GM23338 (cell line): ENCODE measurements at regions not wholly inside any gene's neighbourhood (a gene's known extent, or its start where the extent isn't known, plus 50 kb on each side); places are given as distances from the start of the nearest gene placed in this dataset.

Source experiments
- ATAC-seq: fragments of 200-7000 bp; cut with Tn5 transposase; 3 replicates; pipeline ENCODE4 v1.9.1; 2020
- DNase-seq: peaks from one replicate; pipeline ENCODE4 v3.0.0-alpha.2; 2015; ENCODE audit warnings: low spot score
- H2AFZ ChIP-seq: fragments of 200-600 bp; sonication (generic); 2 replicates; pipeline ENCODE4 v1.8.0; 2016; ENCODE audit warnings: antibody characterized with exemption, mild to moderate bottlenecking, moderate library complexity
- H3F3A ChIP-seq: fragments of 200-600 bp; sonication (generic); replicated peaks from 2 replicates; pipeline ENCODE4 v1.8.0; 2017; ENCODE audit warnings: antibody characterized with exemption, mixed run types, low read depth
- H3K27ac ChIP-seq: fragments of 200-600 bp; sonication (generic); 2 replicates; pipeline ENCODE4 v1.6.1; 2016; ENCODE audit warnings: low read depth
- H3K27me3 ChIP-seq: fragments of 200-600 bp; sonication (generic); 2 replicates; pipeline ENCODE4 v1.8.0; 2016; ENCODE audit warnings: mild to moderate bottlenecking, mixed run types, moderate library complexity; ENCODE audit not compliant: insufficient read depth
- H3K36me3 ChIP-seq: fragments of 200-600 bp; sonication (generic); 2 replicates; pipeline ENCODE4 v1.8.0; 2016; ENCODE audit warnings: mild to moderate bottlenecking; ENCODE audit not compliant: insufficient read depth
- H3K4me1 ChIP-seq: fragments of 200-600 bp; sonication (generic); 2 replicates; pipeline ENCODE4 v1.8.0; 2016; ENCODE audit warnings: mild to moderate bottlenecking, moderate library complexity; ENCODE audit not compliant: insufficient read depth
- H3K4me2 ChIP-seq: fragments of 200-600 bp; sonication (generic); 2 replicates; pipeline ENCODE4 v1.7.1; 2017; ENCODE audit warnings: mixed run types
- H3K4me3 ChIP-seq: fragments of 200-600 bp; sonication (generic); 2 replicates; pipeline ENCODE4 v1.6.1; 2016; ENCODE audit warnings: mixed run types
- H3K79me2 ChIP-seq: fragments of 200-600 bp; sonication (generic); replicated peaks from 2 replicates; pipeline ENCODE4 v1.8.0; 2017; ENCODE audit warnings: mild to moderate bottlenecking; ENCODE audit not compliant: insufficient read depth
- H3K9me2 ChIP-seq: fragments of 200-600 bp; sonication (generic); 2 replicates; pipeline ENCODE4 v1.8.0; 2017; ENCODE audit not compliant: insufficient read depth
- H4K20me1 ChIP-seq: fragments of 200-600 bp; sonication (generic); replicated peaks from 2 replicates; pipeline ENCODE4 v1.8.0; 2017; ENCODE audit warnings: mild to moderate bottlenecking; ENCODE audit not compliant: insufficient read depth
- H3K27ac Mint-ChIP-seq: 2 replicates; pipeline ENCODE4 v1.8.0; 2020; ENCODE audit warnings: inconsistent platforms, mild to moderate bottlenecking, moderate library complexity, mixed read lengths
- H3K27me3 Mint-ChIP-seq: 3 replicates; pipeline ENCODE4 v1.8.0; 2022; ENCODE audit warnings: low read depth, mild to moderate bottlenecking, moderate library complexity, mixed read lengths, inconsistent platforms; ENCODE audit not compliant: insufficient read depth, poor library complexity
- H3K36me3 Mint-ChIP-seq: 3 replicates; pipeline ENCODE4 v1.8.0; 2021; ENCODE audit warnings: low read depth, mild to moderate bottlenecking, inconsistent platforms, moderate library complexity, mixed read lengths
- H3K4me1 Mint-ChIP-seq: 3 replicates; pipeline ENCODE4 v1.8.0; 2020; ENCODE audit warnings: mild to moderate bottlenecking, inconsistent platforms, mixed read lengths
- H3K4me3 Mint-ChIP-seq: 3 replicates; pipeline ENCODE4 v1.8.0; 2021; ENCODE audit warnings: moderate library complexity, mild to moderate bottlenecking, inconsistent platforms, mixed read lengths
- H3K9me3 Mint-ChIP-seq: 3 replicates; pipeline ENCODE4 v1.8.0; 2020; ENCODE audit warnings: moderate library complexity, mild to moderate bottlenecking, inconsistent platforms, mixed read lengths
- JUNB ChIP-seq: IDR thresholded peaks from one replicate; pipeline ENCODE4 v1.6.1; 2016; ENCODE audit warnings: antibody characterized with exemption; ENCODE audit not compliant: unreplicated experiment
- NANOG ChIP-seq: IDR thresholded peaks from 2 replicates; pipeline ENCODE4 v1.6.1; 2016; ENCODE audit warnings: antibody characterized with exemption, borderline replicate concordance
- POLR2AphosphoS5 ChIP-seq: IDR thresholded peaks from 2 replicates; pipeline ENCODE4 v1.6.1; 2016; ENCODE audit warnings: antibody characterized with exemption, low read depth
- STAT1 ChIP-seq: IDR thresholded peaks from one replicate; pipeline ENCODE4 v1.6.1; 2016; ENCODE audit warnings: antibody characterized with exemption; ENCODE audit not compliant: unreplicated experiment
- ZNF114 ChIP-seq: fragments of 250-450 bp; sonication (Bioruptor Pico); IDR thresholded peaks from 2 replicates; pipeline ENCODE4 v1.5.0; 2020; ENCODE audit warnings: mild to moderate bottlenecking, moderate library complexity
- ZNF331 ChIP-seq: fragments of 250-450 bp; sonication (Bioruptor Pico); IDR thresholded peaks from 2 replicates; pipeline ENCODE4 v1.5.0; 2020; ENCODE audit warnings: low read depth, mild to moderate bottlenecking, moderate library complexity
- TF ChIP-seq, protein P1 (sequence below): fragments of 250-450 bp; sonication (Bioruptor Pico); IDR thresholded peaks from 2 replicates; pipeline ENCODE4 v1.5.0; 2020; ENCODE audit warnings: mild to moderate bottlenecking, moderate library complexity
- TF ChIP-seq, protein P2 (sequence below), 2 experiments: fragments of 200-600 bp in 1 of 2; sonication (generic) in 1 of 2; conservative IDR thresholded peaks; 2 replicates each; pipeline versions ENCODE4 v1.5.1 to v1.6.1; 2016 to 2017; ENCODE audit warnings: antibody characterized with exemption in 2 of 2, low read depth in 2 of 2, mild to moderate bottlenecking in 2 of 2, moderate library complexity in 1 of 2

DNA sequence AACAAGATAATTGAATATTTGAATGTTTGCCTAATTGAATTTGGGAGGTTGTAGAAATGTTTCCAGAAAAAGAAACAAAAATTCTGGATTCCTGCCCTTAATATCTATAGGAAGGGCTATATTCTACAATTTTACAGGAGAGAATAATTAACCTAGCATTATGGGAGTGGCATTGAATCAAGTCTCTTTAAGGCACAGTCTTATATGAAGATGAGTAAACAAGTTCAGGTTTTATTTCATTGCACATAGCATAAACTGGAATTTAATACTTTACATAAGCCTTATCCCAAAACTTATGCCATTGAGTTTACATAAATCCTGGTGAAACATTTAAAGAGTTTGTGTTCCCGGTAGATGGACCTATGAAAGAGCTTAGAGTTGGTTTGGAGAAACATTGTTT lies 138.1 kb upstream of the ADAMTSL1 start:
- H3K4me3 Mint-ChIP-seq, result no peak overlapping the region
- H3K4me1 ChIP-seq, result peaks cover 2% of the 10 kb centered on the region; the same call in 1 of the 2 replicates

More for the DNA sequence above, 138.1 kb upstream of the ADAMTSL1 start:
- Mint-ChIP-seq H3K4me1 (peaks cover 18% of the 10 kb centered on the region), H3K9me3 (peaks cover 3% of the 10 kb centered on the region; the same call in 2 of the 3 replicates), H3K36me3 (no peaks in the 10 kb centered on the region; the same call in 2 of the 3 replicates), H3K27ac (no peak overlapping the region), H3K27me3 (no peaks in the 10 kb centered on the region)
- ATAC-seq, result no peak
- no peak overlapping the region for H2AFZ ChIP-seq
- H3K4me2 ChIP-seq, result no peak overlapping the region
- no peaks in the 10 kb centered on the region for H4K20me1 ChIP-seq
- H3K27ac ChIP-seq, result no peak overlapping the region
- TF ChIP-seq, protein P1, sequence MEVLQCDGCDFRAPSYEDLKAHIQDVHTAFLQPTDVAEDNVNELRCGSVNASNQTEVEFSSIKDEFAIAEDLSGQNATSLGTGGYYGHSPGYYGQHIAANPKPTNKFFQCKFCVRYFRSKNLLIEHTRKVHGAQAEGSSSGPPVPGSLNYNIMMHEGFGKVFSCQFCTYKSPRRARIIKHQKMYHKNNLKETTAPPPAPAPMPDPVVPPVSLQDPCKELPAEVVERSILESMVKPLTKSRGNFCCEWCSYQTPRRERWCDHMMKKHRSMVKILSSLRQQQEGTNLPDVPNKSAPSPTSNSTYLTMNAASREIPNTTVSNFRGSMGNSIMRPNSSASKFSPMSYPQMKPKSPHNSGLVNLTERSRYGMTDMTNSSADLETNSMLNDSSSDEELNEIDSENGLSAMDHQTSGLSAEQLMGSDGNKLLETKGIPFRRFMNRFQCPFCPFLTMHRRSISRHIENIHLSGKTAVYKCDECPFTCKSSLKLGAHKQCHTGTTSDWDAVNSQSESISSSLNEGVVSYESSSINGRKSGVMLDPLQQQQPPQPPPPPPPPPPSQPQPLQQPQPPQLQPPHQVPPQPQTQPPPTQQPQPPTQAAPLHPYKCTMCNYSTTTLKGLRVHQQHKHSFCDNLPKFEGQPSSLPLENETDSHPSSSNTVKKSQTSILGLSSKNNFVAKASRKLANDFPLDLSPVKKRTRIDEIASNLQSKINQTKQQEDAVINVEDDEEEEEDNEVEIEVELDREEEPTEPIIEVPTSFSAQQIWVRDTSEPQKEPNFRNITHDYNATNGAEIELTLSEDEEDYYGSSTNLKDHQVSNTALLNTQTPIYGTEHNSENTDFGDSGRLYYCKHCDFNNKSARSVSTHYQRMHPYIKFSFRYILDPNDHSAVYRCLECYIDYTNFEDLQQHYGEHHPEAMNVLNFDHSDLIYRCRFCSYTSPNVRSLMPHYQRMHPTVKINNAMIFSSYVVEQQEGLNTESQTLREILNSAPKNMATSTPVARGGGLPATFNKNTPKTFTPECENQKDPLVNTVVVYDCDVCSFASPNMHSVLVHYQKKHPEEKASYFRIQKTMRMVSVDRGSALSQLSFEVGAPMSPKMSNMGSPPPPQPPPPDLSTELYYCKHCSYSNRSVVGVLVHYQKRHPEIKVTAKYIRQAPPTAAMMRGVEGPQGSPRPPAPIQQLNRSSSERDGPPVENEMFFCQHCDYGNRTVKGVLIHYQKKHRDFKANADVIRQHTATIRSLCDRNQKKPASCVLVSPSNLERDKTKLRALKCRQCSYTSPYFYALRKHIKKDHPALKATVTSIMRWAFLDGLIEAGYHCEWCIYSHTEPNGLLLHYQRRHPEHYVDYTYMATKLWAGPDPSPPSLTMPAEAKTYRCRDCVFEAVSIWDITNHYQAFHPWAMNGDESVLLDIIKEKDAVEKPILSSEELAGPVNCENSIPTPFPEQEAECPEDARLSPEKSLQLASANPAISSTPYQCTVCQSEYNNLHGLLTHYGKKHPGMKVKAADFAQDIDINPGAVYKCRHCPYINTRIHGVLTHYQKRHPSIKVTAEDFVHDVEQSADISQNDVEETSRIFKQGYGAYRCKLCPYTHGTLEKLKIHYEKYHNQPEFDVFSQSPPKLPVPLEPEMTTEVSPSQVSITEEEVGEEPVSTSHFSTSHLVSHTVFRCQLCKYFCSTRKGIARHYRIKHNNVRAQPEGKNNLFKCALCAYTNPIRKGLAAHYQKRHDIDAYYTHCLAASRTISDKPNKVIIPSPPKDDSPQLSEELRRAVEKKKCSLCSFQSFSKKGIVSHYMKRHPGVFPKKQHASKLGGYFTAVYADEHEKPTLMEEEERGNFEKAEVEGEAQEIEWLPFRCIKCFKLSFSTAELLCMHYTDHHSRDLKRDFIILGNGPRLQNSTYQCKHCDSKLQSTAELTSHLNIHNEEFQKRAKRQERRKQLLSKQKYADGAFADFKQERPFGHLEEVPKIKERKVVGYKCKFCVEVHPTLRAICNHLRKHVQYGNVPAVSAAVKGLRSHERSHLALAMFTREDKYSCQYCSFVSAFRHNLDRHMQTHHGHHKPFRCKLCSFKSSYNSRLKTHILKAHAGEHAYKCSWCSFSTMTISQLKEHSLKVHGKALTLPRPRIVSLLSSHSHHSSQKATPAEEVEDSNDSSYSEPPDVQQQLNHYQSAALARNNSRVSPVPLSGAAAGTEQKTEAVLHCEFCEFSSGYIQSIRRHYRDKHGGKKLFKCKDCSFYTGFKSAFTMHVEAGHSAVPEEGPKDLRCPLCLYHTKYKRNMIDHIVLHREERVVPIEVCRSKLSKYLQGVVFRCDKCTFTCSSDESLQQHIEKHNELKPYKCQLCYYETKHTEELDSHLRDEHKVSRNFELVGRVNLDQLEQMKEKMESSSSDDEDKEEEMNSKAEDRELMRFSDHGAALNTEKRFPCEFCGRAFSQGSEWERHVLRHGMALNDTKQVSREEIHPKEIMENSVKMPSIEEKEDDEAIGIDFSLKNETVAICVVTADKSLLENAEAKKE (CRISPR knock-in tag), result no peak
- TF ChIP-seq JUNB, result no peak
- no peak for TF ChIP-seq ZNF331 (CRISPR knock-in tag)
- TF ChIP-seq ZNF114 (CRISPR knock-in tag), result no peak
- no peak for TF ChIP-seq STAT1
- TF ChIP-seq NANOG, result no peak
- TF ChIP-seq POLR2AphosphoS5, result no peak
- TF ChIP-seq, protein P2, sequence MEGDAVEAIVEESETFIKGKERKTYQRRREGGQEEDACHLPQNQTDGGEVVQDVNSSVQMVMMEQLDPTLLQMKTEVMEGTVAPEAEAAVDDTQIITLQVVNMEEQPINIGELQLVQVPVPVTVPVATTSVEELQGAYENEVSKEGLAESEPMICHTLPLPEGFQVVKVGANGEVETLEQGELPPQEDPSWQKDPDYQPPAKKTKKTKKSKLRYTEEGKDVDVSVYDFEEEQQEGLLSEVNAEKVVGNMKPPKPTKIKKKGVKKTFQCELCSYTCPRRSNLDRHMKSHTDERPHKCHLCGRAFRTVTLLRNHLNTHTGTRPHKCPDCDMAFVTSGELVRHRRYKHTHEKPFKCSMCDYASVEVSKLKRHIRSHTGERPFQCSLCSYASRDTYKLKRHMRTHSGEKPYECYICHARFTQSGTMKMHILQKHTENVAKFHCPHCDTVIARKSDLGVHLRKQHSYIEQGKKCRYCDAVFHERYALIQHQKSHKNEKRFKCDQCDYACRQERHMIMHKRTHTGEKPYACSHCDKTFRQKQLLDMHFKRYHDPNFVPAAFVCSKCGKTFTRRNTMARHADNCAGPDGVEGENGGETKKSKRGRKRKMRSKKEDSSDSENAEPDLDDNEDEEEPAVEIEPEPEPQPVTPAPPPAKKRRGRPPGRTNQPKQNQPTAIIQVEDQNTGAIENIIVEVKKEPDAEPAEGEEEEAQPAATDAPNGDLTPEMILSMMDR (conservative IDR thresholded peaks at IDR 0.05; ENCODE audit: low read depth in 2 of 2), result no peak
- H3K79me2 ChIP-seq, result no peaks in the 10 kb centered on the region
- no peak for DNase-seq
- H3K4me3 ChIP-seq, result no peak overlapping the region
- no peaks in the 10 kb centered on the region for H3F3A ChIP-seq
- H3K36me3 ChIP-seq, result no peaks in the 10 kb centered on the region
- no peaks in the 10 kb centered on the region for H3K27me3 ChIP-seq
- H3K9me2 ChIP-seq, result no peaks in the 10 kb centered on the region; the same call in 1 of the 2 replicates
